Hippocampal formation (tissue), 2 donors: ENCODE measurements at regions not wholly inside any gene's neighbourhood (a gene's known extent, or its start where the extent isn't known, plus 50 kb on each side); places are given as distances from the start of the nearest gene placed in this dataset.

ENCODE experiments used
- DNase-seq, 2 donors: peaks; one replicate each; lab custom pipeline; 2025; lab: John Stamatoyannopoulos, UW

- DNase-seq = no peak
These were observed 418.5 kb upstream of the GOLIM4 start for GRCh38 chr3:168514252-168514651.

- no peak for DNase-seq
These were observed 417.1 kb upstream of the GOLIM4 start for GRCh38 chr3:168512802-168513201.

DNA sequence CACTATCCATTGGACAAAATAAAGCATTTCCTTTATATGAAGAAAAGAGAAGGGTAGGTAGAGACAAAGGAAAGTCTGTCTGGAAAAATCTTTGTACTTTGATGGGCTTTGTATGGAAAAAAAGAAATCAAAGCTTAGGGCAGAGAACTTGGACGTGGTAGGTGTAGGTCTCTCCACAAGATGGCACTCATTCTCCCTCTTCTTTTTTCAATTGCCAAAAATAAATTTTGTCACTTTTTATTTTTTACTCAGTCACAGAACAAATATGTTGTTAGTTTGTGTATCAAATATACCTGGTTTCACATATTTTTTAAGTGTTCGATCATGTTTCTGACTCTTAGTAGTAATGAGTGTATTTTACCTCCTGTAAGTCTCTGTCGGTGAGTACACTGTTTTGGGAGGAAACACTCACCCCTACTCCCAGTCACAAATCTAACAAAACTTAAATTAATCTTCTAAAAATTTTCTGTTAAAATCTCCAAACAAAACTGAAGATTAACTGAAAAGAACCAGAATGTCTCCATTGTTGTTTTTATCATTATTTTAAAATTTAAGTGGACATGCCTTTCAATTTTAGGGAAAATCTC lies 415.8 kb upstream of the GOLIM4 start:
- DNase-seq = peak in 1 of 2 donors; percentile 14

- no peak for DNase-seq
These were observed 410.9 kb upstream of the GOLIM4 start for GRCh38 chr3:168506589-168506988.

DNA sequence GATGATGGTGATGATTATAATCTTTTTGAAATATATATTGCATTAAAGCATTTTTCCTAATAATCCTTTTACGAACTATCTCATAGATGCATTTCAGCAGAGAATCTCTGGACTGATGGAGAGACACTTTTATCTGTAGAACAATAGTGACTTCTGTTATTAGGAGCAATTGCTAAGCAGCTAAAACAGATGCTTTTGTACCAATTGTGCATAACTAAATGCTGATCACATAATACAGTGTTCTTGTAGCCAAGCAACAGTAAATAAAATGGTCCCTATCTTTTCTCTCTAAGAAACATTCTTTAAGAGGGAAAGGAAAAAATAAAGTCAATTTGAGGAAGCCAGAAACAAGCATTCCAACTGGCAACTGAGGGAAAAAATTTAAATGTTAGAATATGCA lies 405.8 kb upstream of the GOLIM4 start:
- DNase-seq = no peak

GRCh38 chr3:168498194-168498593 lies 402.5 kb upstream of the GOLIM4 start:
- DNase-seq = no peak

DNA sequence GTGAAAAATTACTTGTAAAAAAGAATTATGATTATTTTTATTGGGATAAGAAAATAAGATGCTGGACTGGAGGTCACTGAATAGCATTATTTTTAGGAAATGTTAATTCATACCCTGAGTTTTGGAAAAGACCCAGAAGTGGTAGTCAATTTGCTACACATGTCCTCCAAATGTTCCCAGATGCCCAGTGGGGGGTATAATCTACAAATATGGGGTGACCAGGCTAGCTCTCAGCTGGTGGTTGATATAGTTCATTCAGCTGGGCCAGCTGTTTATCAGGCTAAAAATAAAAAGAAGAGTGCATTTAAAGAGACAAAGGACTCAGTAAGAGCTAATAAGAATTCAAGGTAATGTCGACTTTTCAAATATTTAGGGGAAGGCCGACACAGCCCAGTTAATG lies 402.0 kb upstream of the GOLIM4 start:
- no peak for DNase-seq

- DNase-seq = no peak
These were observed 401.5 kb upstream of the GOLIM4 start for GRCh38 chr3:168497183-168497582.

DNA sequence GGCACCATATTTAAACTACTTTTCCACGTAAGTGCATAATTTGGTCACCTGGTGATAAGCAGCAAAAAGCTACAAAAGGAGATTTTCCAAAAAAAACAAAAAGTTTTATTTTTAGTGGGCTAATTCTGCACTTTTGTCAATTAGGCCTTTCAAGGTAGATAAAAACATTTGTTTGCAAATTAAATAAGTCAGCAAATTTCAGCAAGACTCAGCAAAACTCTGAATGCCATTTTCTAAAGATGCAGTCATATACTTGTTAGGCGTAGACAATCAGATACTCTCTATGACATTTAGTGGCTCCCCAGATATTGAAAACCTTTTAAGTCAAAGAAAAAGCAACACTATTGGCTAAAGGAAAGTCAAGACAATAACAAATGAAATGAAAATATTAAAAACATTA lies 400.2 kb upstream of the GOLIM4 start:
- DNase-seq = no peak

GRCh38 chr3:168495270-168495669 lies 399.5 kb upstream of the GOLIM4 start:
- no peak for DNase-seq

DNA sequence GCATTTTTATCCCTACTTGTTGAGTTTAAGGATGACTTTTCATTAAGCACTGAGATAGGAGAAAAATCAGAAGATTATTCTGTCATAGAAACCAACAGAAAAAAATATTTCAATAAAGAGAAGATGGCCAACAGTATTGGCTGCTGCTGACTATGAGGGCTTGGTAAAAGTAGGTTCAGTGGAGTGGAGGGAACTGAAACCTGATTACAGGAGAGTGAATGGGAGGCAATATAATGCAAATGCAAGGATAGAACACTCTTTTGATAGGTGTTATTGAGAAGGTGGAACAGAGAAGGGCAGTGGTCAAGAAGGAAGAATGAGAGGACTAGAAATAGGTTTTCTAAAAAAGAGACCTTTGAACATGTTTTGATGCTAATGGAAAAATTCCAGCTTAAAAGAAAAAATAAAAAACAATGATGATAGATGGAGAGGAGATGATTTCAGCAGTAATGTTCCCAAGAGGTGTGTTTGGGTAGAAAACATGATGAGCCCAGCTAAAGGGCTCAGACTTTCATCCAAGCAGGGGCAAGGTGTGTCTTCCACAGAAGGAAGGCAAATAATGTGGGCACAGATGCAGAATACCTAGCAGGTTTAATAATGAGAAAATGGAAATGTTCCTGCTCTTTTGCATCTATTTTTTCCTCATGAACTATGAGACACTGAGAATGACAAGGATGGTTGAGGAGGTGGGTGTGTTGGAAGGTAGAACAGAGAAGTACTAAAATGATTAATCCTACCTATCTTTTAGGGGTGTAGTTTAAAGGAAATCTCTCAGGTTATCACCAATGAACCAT lies 397.9 kb upstream of the GOLIM4 start:
- DNase-seq = no peak

DNA sequence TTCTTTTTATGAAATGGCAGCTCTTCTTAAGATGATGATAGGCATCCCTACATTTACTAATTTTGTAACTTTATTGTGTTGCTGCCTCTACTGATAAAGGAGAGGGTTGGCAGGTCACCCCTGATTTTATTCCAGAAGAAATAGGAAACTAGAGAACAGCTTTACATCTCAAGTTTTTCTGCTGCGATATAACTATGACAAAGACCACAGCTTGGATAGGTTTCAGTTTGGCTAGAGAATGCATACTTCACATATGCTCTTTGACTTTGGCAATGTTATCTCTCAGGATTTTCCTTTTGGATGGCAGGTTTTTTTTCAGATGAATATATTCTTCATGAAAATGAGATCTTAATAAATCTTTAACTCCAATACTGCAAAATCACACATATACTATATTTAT lies 395.3 kb upstream of the GOLIM4 start:
- no peak for DNase-seq

DNA sequence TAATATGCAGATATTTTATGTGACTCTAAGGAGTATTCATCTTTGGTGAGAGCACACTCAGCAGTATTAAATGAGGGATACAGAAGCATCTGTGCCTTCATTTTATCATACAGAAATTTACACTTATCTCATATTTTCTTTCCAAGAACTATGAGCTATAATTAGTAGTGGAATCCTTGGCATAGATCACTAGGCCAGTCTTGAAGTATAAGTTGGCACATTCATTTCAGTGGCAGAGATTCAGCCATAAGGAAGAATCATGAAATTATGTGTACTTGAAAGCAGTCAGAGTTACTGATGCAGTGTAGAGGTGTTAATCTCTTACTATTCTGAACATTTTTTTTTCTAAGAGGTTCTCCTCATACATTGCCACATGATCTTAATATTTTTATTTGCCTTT lies 393.6 kb upstream of the GOLIM4 start:
- no peak for DNase-seq

- DNase-seq = no peak
These were observed 390.2 kb upstream of the GOLIM4 start for GRCh38 chr3:168485936-168486335.

- DNase-seq = no peak
These were observed 380.7 kb upstream of the GOLIM4 start for GRCh38 chr3:168476360-168476980.

DNA sequence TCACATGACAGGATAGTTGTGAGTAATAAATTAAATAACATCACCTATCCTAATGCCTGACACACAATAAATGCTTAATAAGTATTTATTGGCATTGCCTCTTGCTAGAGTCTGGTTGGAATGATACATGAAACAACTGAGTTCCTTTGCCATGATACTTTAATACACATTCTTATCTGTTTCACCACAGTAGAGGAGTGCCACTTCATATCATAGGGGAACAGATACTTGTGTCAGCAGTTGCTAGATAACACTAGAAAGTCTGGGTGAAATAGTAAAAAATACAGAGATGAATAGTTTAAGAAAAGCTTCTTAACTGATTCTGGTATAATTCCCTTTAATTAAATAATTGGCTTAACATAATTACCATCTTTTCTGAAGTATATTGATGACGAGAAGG lies 380.0 kb upstream of the GOLIM4 start:
- no peak for DNase-seq

DNA sequence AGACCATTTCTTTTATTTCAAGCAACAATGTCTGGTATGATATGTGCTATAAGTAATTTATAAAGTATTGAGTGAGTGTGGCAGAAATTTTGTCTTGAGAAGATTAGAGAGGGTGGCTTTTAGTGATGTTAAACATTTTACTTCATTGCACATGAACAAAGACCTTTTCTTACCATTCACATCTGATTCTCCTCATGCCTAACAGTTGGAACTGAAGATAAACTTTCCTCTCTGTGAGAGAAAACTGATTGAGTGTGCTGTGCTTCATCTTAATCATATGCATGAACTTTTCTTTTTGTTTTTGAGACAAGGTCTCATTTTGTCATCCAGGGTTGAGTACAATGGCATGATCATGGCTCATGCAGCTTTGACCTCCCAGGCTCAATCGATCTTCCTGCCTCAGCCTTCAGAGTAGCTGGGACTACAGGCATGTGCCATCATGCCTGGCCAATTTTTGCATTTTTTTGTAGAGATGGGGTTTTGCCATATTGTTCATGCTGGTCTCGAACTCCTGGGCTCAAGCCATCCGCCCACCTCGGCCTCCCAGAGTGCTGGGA lies 377.7 kb upstream of the GOLIM4 start:
- no peak for DNase-seq

DNA sequence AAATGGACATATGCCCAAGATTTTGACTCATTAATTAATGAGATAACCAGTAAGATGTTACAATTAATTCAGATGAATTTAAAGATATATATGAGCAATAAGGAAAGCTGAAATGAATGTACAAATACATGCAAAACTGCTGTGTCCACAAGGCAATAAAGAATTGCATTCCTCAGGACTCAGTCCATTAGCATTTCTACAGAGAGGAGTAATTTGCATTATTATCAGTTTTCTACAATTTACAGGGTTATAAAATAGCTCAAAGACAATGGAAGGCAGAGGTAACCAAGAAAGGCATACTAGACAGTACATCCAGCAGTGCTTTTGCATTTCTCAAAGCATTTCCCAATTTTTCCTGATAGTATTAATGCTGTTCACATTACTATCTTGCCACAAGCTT lies 377.1 kb upstream of the GOLIM4 start:
- no peak for DNase-seq

- no peak for DNase-seq
These were observed 374.7 kb upstream of the GOLIM4 start for GRCh38 chr3:168470380-168470779.

DNA sequence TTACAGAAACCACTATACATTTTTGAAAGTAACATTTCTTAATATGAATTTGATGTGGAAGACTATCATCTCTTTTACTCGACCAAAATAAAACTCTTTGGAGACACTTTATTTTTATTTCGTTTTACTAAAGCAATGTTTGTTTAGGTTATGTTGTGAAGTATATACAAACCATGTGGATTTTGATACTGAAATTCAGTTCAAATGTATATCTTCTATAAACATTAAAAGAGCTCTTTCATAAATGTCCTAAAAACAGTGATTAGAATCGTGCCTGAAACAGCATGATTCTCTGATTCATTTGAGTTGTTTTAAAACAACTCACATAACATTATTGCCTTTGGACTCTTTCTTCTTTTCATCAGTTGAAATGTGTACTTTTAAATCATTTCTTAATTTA lies 373.7 kb upstream of the GOLIM4 start:
- no peak for DNase-seq

DNA sequence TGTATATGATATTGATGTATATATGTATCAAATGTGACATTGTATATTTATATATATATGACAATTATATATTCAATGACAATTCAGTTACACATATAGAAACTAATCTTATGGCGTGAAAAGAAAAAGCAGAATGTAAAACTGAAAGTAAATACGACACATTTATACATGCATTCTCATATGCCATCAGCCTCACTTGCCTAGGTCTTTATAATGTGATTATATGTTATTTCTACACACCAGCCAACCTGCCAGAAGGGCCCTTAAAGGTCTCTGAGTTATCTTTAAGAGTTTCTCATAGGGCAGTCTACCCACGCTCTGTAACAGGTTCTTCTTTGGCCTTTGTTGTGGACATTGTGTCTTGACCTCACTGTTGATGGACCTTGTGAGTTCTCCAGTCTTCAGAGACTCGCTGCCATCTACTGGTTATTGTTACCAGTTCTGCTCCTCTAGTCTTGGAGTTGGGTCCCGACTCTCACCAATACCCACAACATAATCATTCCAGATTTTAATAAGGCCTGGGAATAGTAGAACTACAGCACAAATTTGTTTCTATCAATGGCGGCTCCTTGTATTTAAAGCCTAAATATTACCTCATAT lies 371.5 kb upstream of the GOLIM4 start:
- peak; percentile 22 to 48 for DNase-seq

- no peak for DNase-seq
These were observed 366.1 kb upstream of the GOLIM4 start for GRCh38 chr3:168461793-168462192.
